ENCODE measurements at regions not wholly inside any gene's neighbourhood (a gene's known extent, or its start where the extent isn't known, plus 50 kb on each side); places are given as distances from the start of the nearest gene placed in this dataset.

DNA sequence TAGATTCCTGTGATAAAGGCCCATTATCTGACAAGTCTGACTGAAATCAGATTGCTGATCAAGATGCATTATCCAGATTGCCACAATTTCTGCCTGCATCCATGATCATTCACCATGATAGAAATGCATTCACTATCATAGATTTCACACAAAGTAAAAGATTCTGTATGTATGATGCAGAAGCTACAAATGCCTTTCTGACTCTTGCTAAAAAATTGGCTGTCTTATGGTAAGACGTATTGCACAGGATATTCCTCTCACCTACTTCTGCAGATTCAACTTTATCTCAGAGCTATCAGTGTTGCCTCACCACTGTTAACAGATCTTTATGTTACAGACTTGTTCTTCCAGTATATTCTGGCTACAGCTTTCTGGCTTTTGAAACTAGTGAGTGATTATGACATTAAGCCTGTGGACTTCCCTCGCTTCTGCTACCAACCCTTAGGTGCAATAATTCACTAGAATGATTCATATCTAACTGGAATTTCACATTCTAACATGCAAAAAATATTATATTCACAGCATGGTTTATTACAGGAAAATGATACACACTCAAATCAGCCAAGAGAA, 955.3 kb downstream of the EPHA3 start:
- WGBS (ENCODE audit: insufficient coverage) = 83% methylated on average over 1 of the region's 2 CpGs
- H3K4me2 ChIP-seq (replicated peaks; ENCODE audit: extremely low read depth, low read length, poor library complexity, severe bottlenecking) = no peak overlapping the region

DNA sequence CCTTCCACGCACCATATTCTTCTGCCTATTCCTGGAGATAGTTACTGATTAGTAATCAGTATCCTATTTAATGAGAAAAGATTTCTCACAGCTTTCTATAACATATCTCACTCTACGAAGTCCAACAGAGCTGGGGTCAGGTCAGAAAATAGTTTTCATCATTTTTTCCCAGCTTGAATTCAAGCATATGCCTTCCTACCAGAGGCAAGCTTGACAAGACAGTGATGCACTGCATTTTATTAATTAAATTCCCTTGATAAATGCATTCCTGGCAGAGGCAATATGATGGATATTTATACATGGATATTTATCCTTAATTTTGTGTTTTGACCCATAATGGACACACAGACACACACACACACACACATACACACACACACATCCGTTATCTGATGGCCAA, 961.4 kb downstream of the EPHA3 start:
- Histone ChIP-seq H3K4me1 (ENCODE audit: control insufficient read depth in 1 of 2, insufficient read depth in 2 of 2, low read length in 2 of 2) (no peaks in the 10 kb centered on the region), H4K20me1 (ENCODE audit: insufficient read depth, low read length) (no peaks in the 10 kb centered on the region), H3K9ac (ENCODE audit: insufficient read depth, low read length, poor library complexity, severe bottlenecking) (no peak overlapping the region), H3K4me3 (replicated peaks in 1 of 3; ENCODE audit: low read depth in 2 of 3, low read length in 3 of 3) (no peak overlapping the region), H3K9me3 (replicated peaks in 1 of 2; ENCODE audit: control insufficient read depth in 1 of 2, insufficient read depth in 1 of 2, low read length in 2 of 2) (no peaks in the 10 kb centered on the region), H3K36me3 (replicated peaks in 1 of 2; ENCODE audit: control insufficient read depth in 1 of 2, insufficient read depth in 2 of 2, low read length in 2 of 2) (no peaks in the 10 kb centered on the region), H3K4me2 (replicated peaks; ENCODE audit: extremely low read depth, low read length, poor library complexity, severe bottlenecking) (no peak overlapping the region), H3K27me3 (ENCODE audit: control insufficient read depth in 2 of 2, insufficient read depth in 2 of 2, low read length in 2 of 2) (no peaks in the 10 kb centered on the region), H2AFZ (ENCODE audit: insufficient read depth, low read depth, low read length, poor library complexity, severe bottlenecking) (no peak overlapping the region), H3K79me2 (ENCODE audit: insufficient read depth, low read length) (no peaks in the 10 kb centered on the region), H3K27ac (ENCODE audit: low read depth in 1 of 2, low read length in 2 of 2) (no peak overlapping the region)
- TF ChIP-seq, protein P1, sequence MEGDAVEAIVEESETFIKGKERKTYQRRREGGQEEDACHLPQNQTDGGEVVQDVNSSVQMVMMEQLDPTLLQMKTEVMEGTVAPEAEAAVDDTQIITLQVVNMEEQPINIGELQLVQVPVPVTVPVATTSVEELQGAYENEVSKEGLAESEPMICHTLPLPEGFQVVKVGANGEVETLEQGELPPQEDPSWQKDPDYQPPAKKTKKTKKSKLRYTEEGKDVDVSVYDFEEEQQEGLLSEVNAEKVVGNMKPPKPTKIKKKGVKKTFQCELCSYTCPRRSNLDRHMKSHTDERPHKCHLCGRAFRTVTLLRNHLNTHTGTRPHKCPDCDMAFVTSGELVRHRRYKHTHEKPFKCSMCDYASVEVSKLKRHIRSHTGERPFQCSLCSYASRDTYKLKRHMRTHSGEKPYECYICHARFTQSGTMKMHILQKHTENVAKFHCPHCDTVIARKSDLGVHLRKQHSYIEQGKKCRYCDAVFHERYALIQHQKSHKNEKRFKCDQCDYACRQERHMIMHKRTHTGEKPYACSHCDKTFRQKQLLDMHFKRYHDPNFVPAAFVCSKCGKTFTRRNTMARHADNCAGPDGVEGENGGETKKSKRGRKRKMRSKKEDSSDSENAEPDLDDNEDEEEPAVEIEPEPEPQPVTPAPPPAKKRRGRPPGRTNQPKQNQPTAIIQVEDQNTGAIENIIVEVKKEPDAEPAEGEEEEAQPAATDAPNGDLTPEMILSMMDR (IDR thresholded peaks at IDR 0.05) = no peak
- WGBS (ENCODE audit: insufficient coverage) = no CpG with 5 or more reads among the region's 3 CpGs
- H3K36me3 Mint-ChIP-seq = no peaks in the 10 kb centered on the region
- intact Hi-C loops (cut with micrococcal nuclease) = no loop called here
- no peak overlapping the region for H3K4me3 Mint-ChIP-seq
- H3K27me3 Mint-ChIP-seq (ENCODE audit: low read depth in 3 of 3) = peaks cover 0 to 6% (median 0%) of the 10 kb centered on the region in 3 donors
- H3K27ac Mint-ChIP-seq = no peak overlapping the region
- no peak for DNase-seq
- peaks cover 0 to 16% (median 6%) of the 10 kb centered on the region in 7 donors for H3K9me3 Mint-ChIP-seq
- H3K4me1 Mint-ChIP-seq = no peaks in the 10 kb centered on the region

More for the DNA sequence above, 955.3 kb downstream of the EPHA3 start:
- Histone ChIP-seq H4K20me1 (ENCODE audit: insufficient read depth, low read length) (no peaks in the 10 kb centered on the region), H3K9me3 (replicated peaks in 1 of 2; ENCODE audit: control insufficient read depth in 1 of 2, insufficient read depth in 1 of 2, low read length in 2 of 2) (no peaks in the 10 kb centered on the region), H3K27ac (ENCODE audit: low read depth in 1 of 2, low read length in 2 of 2) (no peak overlapping the region), H3K36me3 (replicated peaks in 1 of 2; ENCODE audit: control insufficient read depth in 1 of 2, insufficient read depth in 2 of 2, low read length in 2 of 2) (no peaks in the 10 kb centered on the region), H3K27me3 (ENCODE audit: control insufficient read depth in 2 of 2, insufficient read depth in 2 of 2, low read length in 2 of 2) (no peaks in the 10 kb centered on the region), H3K4me1 (ENCODE audit: control insufficient read depth in 1 of 2, insufficient read depth in 2 of 2, low read length in 2 of 2) (no peaks in the 10 kb centered on the region), H3K9ac (ENCODE audit: insufficient read depth, low read length, poor library complexity, severe bottlenecking) (no peak overlapping the region), H2AFZ (ENCODE audit: insufficient read depth, low read depth, low read length, poor library complexity, severe bottlenecking) (no peak overlapping the region), H3K79me2 (ENCODE audit: insufficient read depth, low read length) (no peaks in the 10 kb centered on the region), H3K4me3 (replicated peaks in 1 of 3; ENCODE audit: low read depth in 2 of 3, low read length in 3 of 3) (no peak overlapping the region)
- DNase-seq = no peak
- Mint-ChIP-seq H3K36me3 (no peaks in the 10 kb centered on the region), H3K9me3 (peaks cover 0 to 5% (median 2%) of the 10 kb centered on the region in 7 donors), H3K4me1 (no peaks in the 10 kb centered on the region), H3K27ac (no peak overlapping the region), H3K27me3 (ENCODE audit: low read depth in 3 of 3) (no peaks in the 10 kb centered on the region), H3K4me3 (no peak overlapping the region)
- TF ChIP-seq, protein P1 (IDR thresholded peaks at IDR 0.05) = no peak
- intact Hi-C loops (cut with micrococcal nuclease) = no loop called here
